ENCODE measurements at regions not wholly inside any gene's neighbourhood (a gene's known extent, or its start where the extent isn't known, plus 50 kb on each side); places are given as distances from the start of the nearest gene placed in this dataset.

DNA sequence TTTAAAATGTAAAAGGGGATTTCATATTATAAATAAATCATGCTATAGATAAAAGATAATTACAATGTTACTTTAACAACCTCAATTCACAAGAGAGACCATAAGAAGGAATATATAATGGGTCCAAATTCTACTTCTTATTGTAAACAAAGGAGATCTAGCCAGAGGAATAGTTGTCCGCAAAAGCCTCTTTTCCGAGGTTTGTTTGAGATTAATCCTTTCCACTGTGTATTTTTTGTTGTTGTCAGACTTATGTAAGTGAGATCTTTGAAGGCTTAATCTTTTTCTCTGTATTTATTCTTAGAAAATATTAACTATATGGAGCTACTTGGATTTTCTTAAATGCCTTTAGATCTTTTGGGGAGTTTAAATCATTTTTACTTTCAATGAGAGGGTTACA is 1299.3 kb upstream of the WWC1 start:
- TF ChIP-seq TOX (CRISPR knock-in tag; IDR thresholded peaks at IDR 0.05; ENCODE audit: borderline replicate concordance) (no peak), GLIS3 (CRISPR knock-in tag; IDR thresholded peaks at IDR 0.05) (no peak), TCF4 (CRISPR knock-in tag; IDR thresholded peaks at IDR 0.05; ENCODE audit: borderline replicate concordance) (no peak), CREB5 (CRISPR knock-in tag; IDR thresholded peaks at IDR 0.05; ENCODE audit: low read depth) (no peak), PATZ1 (CRISPR knock-in tag; IDR thresholded peaks at IDR 0.05; ENCODE audit: borderline replicate concordance) (no peak), ZFP30 (CRISPR knock-in tag; IDR thresholded peaks at IDR 0.05) (no peak), ARNTL (CRISPR knock-in tag; IDR thresholded peaks at IDR 0.05; ENCODE audit: borderline replicate concordance, low read depth) (no peak), BACH2 (CRISPR knock-in tag; IDR thresholded peaks at IDR 0.05; ENCODE audit: borderline replicate concordance) (no peak), ISL1 (CRISPR knock-in tag; IDR thresholded peaks at IDR 0.05) (no peak), ZNF70 (CRISPR knock-in tag; IDR thresholded peaks at IDR 0.05) (no peak), ZFP3 (CRISPR knock-in tag; IDR thresholded peaks at IDR 0.05) (no peak), SNAI2 (CRISPR knock-in tag; IDR thresholded peaks at IDR 0.05) (no peak)
- TF ChIP-seq, protein P1, sequence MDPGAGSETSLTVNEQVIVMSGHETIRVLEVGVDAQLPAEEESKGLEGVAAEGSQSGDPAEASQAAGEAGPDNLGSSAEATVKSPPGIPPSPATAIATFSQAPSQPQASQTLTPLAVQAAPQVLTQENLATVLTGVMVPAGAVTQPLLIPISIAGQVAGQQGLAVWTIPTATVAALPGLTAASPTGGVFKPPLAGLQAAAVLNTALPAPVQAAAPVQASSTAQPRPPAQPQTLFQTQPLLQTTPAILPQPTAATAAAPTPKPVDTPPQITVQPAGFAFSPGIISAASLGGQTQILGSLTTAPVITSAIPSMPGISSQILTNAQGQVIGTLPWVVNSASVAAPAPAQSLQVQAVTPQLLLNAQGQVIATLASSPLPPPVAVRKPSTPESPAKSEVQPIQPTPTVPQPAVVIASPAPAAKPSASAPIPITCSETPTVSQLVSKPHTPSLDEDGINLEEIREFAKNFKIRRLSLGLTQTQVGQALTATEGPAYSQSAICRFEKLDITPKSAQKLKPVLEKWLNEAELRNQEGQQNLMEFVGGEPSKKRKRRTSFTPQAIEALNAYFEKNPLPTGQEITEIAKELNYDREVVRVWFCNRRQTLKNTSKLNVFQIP (CRISPR knock-in tag; IDR thresholded peaks at IDR 0.05; ENCODE audit: borderline replicate concordance, low read depth) = no peak

Data from SK-N-SH treated with all-trans-retinoic acid at 6 μM for 48 hours (cell line).